PC-9 (cell line): ENCODE measurements at regions not wholly inside any gene's neighbourhood (a gene's known extent, or its start where the extent isn't known, plus 50 kb on each side); places are given as distances from the start of the nearest gene placed in this dataset.

Experiments used
- BruUV-seq: library from RNA; stranded (reverse); fragments of 400-500 nt; replicated peaks from 2 replicates; lab custom pipeline; 2021; lab: Mats Ljungman, UMichigan
- CTCF ChIA-PET: fragments of 300-600 bp; sonication (Branson Sonifier 250); formaldehyde crosslinking; loops from one replicate; lab custom pipeline; 2022; ENCODE audit warnings: antibody characterized with exemption; lab: Charles Lee
- POLR2A ChIA-PET: fragments of 300-600 bp; sonication (Branson Sonifier 250); formaldehyde crosslinking; loops from one replicate; lab custom pipeline; 2022; ENCODE audit warnings: antibody characterized with exemption; ENCODE audit not compliant: unreplicated experiment; lab: Charles Lee
- DNase-seq, 2 experiments: peaks; one replicate each; pipeline versions ENCODE4 v3.0.0 to v3.0.0-alpha.2; 2015 to 2022; ENCODE audit warnings: mixed read lengths in 1 of 2
- H2AFZ ChIP-seq: fragments of 200-600 bp; sonication (generic); 2 replicates; pipeline ENCODE4 v1.8.1; 2017; ENCODE audit warnings: antibody characterized with exemption
- H3F3A ChIP-seq: fragments of 200-600 bp; sonication (generic); 2 replicates; pipeline ENCODE4 v1.8.1; 2017; ENCODE audit warnings: antibody characterized with exemption, mild to moderate bottlenecking, low read depth; ENCODE audit not compliant: insufficient read depth
- H3K27ac ChIP-seq: fragments of 200-600 bp; sonication (generic); 2 replicates; pipeline ENCODE4 v1.6.1; 2016; ENCODE audit warnings: mixed run types
- H3K27me3 ChIP-seq: fragments of 200-600 bp; sonication (generic); 2 replicates; pipeline ENCODE4 v1.6.1; 2016; ENCODE audit warnings: low read depth, mixed run types; ENCODE audit not compliant: insufficient read depth
- H3K36me3 ChIP-seq: fragments of 200-600 bp; sonication (generic); 2 replicates; pipeline ENCODE4 v1.6.1; 2016; ENCODE audit warnings: low read depth, mixed run types
- H3K4me1 ChIP-seq: fragments of 200-600 bp; sonication (generic); replicated peaks from 2 replicates; pipeline ENCODE4 v1.6.1; 2016; ENCODE audit warnings: mixed run types; ENCODE audit not compliant: insufficient read depth
- H3K4me2 ChIP-seq: fragments of 200-600 bp; sonication (generic); 2 replicates; pipeline ENCODE4 v1.6.1; 2017; ENCODE audit warnings: mixed run types
- H3K4me3 ChIP-seq: fragments of 200-600 bp; sonication (generic); 2 replicates; pipeline ENCODE4 v1.6.1; 2016; ENCODE audit warnings: mixed run types
- H3K79me2 ChIP-seq: fragments of 200-600 bp; sonication (generic); 2 replicates; pipeline ENCODE4 v1.6.1; 2017; ENCODE audit warnings: low read depth, mixed run types
- H3K9me2 ChIP-seq: fragments of 200-600 bp; sonication (generic); 2 replicates; pipeline ENCODE4 v1.8.1; 2017; ENCODE audit warnings: mild to moderate bottlenecking; ENCODE audit not compliant: insufficient read depth
- H3K9me3 ChIP-seq: fragments of 200-600 bp; sonication (generic); 2 replicates; pipeline ENCODE4 v1.8.1; 2016; ENCODE audit warnings: low read depth; ENCODE audit not compliant: insufficient read depth
- H4K20me1 ChIP-seq: fragments of 200-600 bp; sonication (generic); 2 replicates; pipeline ENCODE4 v1.8.1; 2017; ENCODE audit not compliant: insufficient read depth
- CTCF ChIP-seq: fragments of 200-600 bp; sonication (generic); conservative IDR thresholded peaks from 2 replicates; pipeline ENCODE4 v1.6.1; 2017; ENCODE audit warnings: mixed run types, antibody characterized with exemption, mild to moderate bottlenecking, moderate library complexity
- EZH2 ChIP-seq: fragments of 200-600 bp; sonication (generic); IDR thresholded peaks from 2 replicates; pipeline ENCODE4 v1.8.0; 2017; ENCODE audit warnings: antibody characterized with exemption, low read depth
- intact Hi-C: fragments of 100-400 bp; cut with micrococcal nuclease; formaldehyde crosslinking; loops from one replicate; pipeline ENCODE4 v1.10.0; 2022; ENCODE audit not compliant: unreplicated experiment

- H2AFZ ChIP-seq: no peak overlapping the region
- ChIA-PET POLR2A (no interaction called here), CTCF (no interaction called here)
- H3K9me2 ChIP-seq: no peaks in the 10 kb centered on the region
- TF ChIP-seq EZH2: no peak
- no peak for TF ChIP-seq CTCF
- H3K36me3 ChIP-seq: no peaks in the 10 kb centered on the region
- no peaks in the 10 kb centered on the region for H3F3A ChIP-seq
- H4K20me1 ChIP-seq: no peaks in the 10 kb centered on the region
- H3K27me3 ChIP-seq: no peaks in the 10 kb centered on the region
- H3K4me3 ChIP-seq: no peak overlapping the region
- no peaks in the 10 kb centered on the region for H3K79me2 ChIP-seq
- no TSS peak for BruUV-seq
- H3K4me1 ChIP-seq: no peaks in the 10 kb centered on the region
- no peak overlapping the region for H3K27ac ChIP-seq
- no peak overlapping the region for H3K4me2 ChIP-seq
- no peak for DNase-seq
- no peaks in the 10 kb centered on the region for H3K9me3 ChIP-seq
- intact Hi-C loops: no loop called here
Observed at GRCh38 chr6:149264629-149265028, 52.9 kb upstream of the TAB2 start.

- Histone ChIP-seq H4K20me1 (no peaks in the 10 kb centered on the region), H3F3A (no peaks in the 10 kb centered on the region), H3K27me3 (no peaks in the 10 kb centered on the region), H3K9me2 (no peaks in the 10 kb centered on the region), H3K36me3 (no peaks in the 10 kb centered on the region), H3K79me2 (no peaks in the 10 kb centered on the region), H2AFZ (no peak overlapping the region), H3K4me2 (no peak overlapping the region), H3K4me3 (no peak overlapping the region), H3K4me1 (no peaks in the 10 kb centered on the region), H3K9me3 (no peaks in the 10 kb centered on the region), H3K27ac (no peak overlapping the region)
- POLR2A ChIA-PET: no interaction called here
- CTCF ChIA-PET: no interaction called here
- no TSS peak for BruUV-seq
- TF ChIP-seq CTCF: no peak
- no peak for TF ChIP-seq EZH2
- no peak for DNase-seq
- intact Hi-C loops: no loop called here
Observed at GRCh38 chr6:149265945-149266344, 51.6 kb upstream of the TAB2 start.

GRCh38 chr6:149266659-149267058, 50.9 kb upstream of the TAB2 start:
- Histone ChIP-seq H3F3A (no peaks in the 10 kb centered on the region), H3K9me2 (no peaks in the 10 kb centered on the region), H3K9me3 (no peaks in the 10 kb centered on the region), H3K4me3 (no peak overlapping the region), H3K79me2 (no peaks in the 10 kb centered on the region), H4K20me1 (no peaks in the 10 kb centered on the region), H3K36me3 (no peaks in the 10 kb centered on the region), H3K4me1 (peaks cover 3% of the 10 kb centered on the region; the same call in 1 of the 2 replicates), H3K27ac (no peak overlapping the region), H3K4me2 (no peak overlapping the region), H3K27me3 (no peaks in the 10 kb centered on the region), H2AFZ (no peak overlapping the region)
- TF ChIP-seq EZH2 (no peak), CTCF (no peak)
- ChIA-PET POLR2A (no interaction called here), CTCF (no interaction called here)
- no peak for DNase-seq
- BruUV-seq: no TSS peak
- intact Hi-C loops: no loop called here
